ENCODE measurements at regions not wholly inside any gene's neighbourhood (a gene's known extent, or its start where the extent isn't known, plus 50 kb on each side); places are given as distances from the start of the nearest gene placed in this dataset.

DNA sequence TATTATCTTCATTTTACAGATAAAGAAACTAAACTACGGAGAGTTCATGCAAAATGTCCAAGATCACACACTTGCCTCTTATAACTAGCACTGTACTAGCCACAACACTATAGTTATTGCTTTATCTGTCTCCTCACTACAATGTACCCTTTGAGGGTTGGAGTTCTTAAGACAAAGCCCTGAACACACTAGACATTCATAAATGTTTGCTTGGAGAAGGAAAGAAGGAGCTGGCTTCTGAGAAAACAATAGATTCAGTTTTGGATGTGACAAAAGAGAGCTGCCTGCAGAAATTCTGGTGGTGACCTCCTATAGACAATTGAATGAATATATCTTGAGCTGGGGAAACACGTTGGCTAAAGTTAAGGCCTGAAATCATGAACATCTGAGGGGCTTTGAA lies 169.9 kb upstream of the ARHGEF26 start:
- TF ChIP-seq, protein P1, sequence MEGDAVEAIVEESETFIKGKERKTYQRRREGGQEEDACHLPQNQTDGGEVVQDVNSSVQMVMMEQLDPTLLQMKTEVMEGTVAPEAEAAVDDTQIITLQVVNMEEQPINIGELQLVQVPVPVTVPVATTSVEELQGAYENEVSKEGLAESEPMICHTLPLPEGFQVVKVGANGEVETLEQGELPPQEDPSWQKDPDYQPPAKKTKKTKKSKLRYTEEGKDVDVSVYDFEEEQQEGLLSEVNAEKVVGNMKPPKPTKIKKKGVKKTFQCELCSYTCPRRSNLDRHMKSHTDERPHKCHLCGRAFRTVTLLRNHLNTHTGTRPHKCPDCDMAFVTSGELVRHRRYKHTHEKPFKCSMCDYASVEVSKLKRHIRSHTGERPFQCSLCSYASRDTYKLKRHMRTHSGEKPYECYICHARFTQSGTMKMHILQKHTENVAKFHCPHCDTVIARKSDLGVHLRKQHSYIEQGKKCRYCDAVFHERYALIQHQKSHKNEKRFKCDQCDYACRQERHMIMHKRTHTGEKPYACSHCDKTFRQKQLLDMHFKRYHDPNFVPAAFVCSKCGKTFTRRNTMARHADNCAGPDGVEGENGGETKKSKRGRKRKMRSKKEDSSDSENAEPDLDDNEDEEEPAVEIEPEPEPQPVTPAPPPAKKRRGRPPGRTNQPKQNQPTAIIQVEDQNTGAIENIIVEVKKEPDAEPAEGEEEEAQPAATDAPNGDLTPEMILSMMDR (tag by site-specific recombination; IDR thresholded peaks at IDR 0.05), result no peak
- TF ChIP-seq, protein P2, sequence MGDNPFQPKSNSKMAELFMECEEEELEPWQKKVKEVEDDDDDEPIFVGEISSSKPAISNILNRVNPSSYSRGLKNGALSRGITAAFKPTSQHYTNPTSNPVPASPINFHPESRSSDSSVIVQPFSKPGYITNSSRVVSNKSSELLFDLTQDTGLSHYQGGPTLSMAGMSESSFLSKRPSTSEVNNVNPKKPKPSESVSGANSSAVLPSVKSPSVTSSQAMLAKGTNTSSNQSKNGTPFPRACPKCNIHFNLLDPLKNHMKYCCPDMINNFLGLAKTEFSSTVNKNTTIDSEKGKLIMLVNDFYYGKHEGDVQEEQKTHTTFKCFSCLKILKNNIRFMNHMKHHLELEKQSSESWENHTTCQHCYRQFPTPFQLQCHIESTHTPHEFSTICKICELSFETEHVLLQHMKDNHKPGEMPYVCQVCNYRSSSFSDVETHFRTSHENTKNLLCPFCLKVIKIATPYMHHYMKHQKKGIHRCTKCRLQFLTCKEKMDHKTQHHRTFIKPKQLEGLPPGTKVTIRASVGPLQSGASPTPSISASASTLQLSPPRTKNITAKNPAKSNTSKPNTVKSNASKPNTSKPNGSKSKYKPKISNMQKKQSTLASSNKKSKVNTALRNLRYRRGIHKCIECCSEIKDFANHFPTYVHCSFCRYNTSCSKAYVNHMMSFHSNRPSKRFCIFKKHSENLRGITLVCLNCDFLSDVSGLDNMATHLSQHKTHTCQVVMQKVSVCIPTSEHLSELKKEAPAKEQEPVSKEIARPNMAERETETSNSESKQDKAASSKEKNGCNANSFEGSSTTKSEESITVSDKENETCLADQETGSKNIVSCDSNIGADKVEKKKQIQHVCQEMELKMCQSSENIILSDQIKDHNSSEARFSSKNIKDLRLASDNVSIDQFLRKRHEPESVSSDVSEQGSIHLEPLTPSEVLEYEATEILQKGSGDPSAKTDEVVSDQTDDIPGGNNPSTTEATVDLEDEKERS (tag by site-specific recombination; IDR thresholded peaks at IDR 0.05), result no peak
- TF ChIP-seq, protein P3, sequence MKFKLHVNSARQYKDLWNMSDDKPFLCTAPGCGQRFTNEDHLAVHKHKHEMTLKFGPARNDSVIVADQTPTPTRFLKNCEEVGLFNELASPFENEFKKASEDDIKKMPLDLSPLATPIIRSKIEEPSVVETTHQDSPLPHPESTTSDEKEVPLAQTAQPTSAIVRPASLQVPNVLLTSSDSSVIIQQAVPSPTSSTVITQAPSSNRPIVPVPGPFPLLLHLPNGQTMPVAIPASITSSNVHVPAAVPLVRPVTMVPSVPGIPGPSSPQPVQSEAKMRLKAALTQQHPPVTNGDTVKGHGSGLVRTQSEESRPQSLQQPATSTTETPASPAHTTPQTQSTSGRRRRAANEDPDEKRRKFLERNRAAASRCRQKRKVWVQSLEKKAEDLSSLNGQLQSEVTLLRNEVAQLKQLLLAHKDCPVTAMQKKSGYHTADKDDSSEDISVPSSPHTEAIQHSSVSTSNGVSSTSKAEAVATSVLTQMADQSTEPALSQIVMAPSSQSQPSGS (tag by site-specific recombination; IDR thresholded peaks at IDR 0.05; ENCODE audit: low read depth), result no peak
- no peak for TF ChIP-seq SP2 (tag by site-specific recombination; IDR thresholded peaks at IDR 0.05)
- TF ChIP-seq, protein P4, sequence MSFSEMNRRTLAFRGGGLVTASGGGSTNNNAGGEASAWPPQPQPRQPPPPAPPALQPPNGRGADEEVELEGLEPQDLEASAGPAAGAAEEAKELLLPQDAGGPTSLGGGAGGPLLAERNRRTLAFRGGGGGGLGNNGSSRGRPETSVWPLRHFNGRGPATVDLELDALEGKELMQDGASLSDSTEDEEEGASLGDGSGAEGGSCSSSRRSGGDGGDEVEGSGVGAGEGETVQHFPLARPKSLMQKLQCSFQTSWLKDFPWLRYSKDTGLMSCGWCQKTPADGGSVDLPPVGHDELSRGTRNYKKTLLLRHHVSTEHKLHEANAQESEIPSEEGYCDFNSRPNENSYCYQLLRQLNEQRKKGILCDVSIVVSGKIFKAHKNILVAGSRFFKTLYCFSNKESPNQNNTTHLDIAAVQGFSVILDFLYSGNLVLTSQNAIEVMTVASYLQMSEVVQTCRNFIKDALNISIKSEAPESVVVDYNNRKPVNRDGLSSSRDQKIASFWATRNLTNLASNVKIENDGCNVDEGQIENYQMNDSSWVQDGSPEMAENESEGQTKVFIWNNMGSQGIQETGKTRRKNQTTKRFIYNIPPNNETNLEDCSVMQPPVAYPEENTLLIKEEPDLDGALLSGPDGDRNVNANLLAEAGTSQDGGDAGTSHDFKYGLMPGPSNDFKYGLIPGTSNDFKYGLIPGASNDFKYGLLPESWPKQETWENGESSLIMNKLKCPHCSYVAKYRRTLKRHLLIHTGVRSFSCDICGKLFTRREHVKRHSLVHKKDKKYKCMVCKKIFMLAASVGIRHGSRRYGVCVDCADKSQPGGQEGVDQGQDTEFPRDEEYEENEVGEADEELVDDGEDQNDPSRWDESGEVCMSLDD (tag by site-specific recombination; IDR thresholded peaks at IDR 0.05), result no peak
- TF ChIP-seq ZNF23 (tag by site-specific recombination; IDR thresholded peaks at IDR 0.05; ENCODE audit: borderline replicate concordance), result no peak
- TF ChIP-seq, protein P5, sequence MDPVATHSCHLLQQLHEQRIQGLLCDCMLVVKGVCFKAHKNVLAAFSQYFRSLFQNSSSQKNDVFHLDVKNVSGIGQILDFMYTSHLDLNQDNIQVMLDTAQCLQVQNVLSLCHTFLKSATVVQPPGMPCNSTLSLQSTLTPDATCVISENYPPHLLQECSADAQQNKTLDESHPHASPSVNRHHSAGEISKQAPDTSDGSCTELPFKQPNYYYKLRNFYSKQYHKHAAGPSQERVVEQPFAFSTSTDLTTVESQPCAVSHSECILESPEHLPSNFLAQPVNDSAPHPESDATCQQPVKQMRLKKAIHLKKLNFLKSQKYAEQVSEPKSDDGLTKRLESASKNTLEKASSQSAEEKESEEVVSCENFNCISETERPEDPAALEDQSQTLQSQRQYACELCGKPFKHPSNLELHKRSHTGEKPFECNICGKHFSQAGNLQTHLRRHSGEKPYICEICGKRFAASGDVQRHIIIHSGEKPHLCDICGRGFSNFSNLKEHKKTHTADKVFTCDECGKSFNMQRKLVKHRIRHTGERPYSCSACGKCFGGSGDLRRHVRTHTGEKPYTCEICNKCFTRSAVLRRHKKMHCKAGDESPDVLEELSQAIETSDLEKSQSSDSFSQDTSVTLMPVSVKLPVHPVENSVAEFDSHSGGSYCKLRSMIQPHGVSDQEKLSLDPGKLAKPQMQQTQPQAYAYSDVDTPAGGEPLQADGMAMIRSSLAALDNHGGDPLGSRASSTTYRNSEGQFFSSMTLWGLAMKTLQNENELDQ (tag by site-specific recombination; IDR thresholded peaks at IDR 0.05; ENCODE audit: low read depth), result no peak
- TF ChIP-seq, protein P6, sequence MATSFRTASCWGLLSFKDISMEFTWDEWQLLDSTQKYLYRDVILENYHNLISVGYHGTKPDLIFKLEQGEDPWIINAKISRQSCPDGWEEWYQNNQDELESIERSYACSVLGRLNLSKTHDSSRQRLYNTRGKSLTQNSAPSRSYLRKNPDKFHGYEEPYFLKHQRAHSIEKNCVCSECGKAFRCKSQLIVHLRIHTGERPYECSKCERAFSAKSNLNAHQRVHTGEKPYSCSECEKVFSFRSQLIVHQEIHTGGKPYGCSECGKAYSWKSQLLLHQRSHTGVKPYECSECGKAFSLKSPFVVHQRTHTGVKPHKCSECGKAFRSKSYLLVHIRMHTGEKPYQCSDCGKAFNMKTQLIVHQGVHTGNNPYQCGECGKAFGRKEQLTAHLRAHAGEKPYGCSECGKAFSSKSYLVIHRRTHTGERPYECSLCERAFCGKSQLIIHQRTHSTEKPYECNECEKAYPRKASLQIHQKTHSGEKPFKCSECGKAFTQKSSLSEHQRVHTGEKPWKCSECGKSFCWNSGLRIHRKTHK (tag by site-specific recombination; IDR thresholded peaks at IDR 0.05), result no peak
- TF ChIP-seq, protein P7, sequence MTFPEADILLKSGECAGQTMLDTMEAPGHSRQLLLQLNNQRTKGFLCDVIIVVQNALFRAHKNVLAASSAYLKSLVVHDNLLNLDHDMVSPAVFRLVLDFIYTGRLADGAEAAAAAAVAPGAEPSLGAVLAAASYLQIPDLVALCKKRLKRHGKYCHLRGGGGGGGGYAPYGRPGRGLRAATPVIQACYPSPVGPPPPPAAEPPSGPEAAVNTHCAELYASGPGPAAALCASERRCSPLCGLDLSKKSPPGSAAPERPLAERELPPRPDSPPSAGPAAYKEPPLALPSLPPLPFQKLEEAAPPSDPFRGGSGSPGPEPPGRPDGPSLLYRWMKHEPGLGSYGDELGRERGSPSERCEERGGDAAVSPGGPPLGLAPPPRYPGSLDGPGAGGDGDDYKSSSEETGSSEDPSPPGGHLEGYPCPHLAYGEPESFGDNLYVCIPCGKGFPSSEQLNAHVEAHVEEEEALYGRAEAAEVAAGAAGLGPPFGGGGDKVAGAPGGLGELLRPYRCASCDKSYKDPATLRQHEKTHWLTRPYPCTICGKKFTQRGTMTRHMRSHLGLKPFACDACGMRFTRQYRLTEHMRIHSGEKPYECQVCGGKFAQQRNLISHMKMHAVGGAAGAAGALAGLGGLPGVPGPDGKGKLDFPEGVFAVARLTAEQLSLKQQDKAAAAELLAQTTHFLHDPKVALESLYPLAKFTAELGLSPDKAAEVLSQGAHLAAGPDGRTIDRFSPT (tag by site-specific recombination; IDR thresholded peaks at IDR 0.05), result no peak
- TF ChIP-seq ZXDB (tag by site-specific recombination; IDR thresholded peaks at IDR 0.05), result no peak
- TF ChIP-seq, protein P8, sequence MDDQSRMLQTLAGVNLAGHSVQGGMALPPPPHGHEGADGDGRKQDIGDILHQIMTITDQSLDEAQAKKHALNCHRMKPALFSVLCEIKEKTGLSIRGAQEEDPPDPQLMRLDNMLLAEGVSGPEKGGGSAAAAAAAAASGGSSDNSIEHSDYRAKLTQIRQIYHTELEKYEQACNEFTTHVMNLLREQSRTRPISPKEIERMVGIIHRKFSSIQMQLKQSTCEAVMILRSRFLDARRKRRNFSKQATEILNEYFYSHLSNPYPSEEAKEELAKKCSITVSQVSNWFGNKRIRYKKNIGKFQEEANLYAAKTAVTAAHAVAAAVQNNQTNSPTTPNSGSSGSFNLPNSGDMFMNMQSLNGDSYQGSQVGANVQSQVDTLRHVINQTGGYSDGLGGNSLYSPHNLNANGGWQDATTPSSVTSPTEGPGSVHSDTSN (CRISPR knock-in tag; IDR thresholded peaks at IDR 0.05), result no peak
- no peak for TF ChIP-seq ZNF529 (tag by site-specific recombination; IDR thresholded peaks at IDR 0.05; ENCODE audit: insufficient replicate concordance)
- no peak for TF ChIP-seq HOXA7 (CRISPR knock-in tag; IDR thresholded peaks at IDR 0.05; ENCODE audit: borderline replicate concordance)

Measured in HEK293 (cell line).